ENCODE measurements at regions not wholly inside any gene's neighbourhood (a gene's known extent, or its start where the extent isn't known, plus 50 kb on each side); places are given as distances from the start of the nearest gene placed in this dataset.

DNA sequence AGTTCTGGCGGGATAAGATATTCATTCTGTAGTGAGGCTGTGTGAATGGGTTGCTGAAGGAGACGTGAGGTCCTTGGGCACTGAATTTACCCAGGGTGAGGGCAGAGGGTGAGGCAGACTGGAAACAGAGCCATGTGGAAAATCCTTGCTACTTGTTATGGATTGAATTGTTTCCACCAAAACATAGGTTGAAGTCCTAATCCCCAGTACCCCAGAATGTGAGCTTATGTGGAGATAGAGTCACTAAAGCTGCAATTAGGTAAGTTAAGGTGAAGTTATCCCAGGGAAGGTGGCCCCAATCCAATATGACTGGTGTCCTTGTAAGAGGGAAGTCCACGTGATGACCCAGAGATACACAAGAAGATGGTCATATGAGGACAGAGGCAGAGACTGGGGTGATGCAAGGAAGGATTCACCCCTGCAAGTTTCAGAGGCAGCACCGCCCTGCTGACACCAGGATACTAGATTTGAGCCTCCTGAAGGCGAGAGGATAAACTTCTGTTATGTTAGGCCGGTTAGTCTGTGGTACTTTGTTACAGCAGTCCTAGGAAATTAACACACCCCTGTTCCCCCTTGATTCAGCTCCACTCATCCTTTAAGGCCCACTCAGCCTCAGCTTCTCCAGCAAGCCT, 289.4 kb upstream of the MEX3C start:
- DNase-seq (ENCODE audit: low spot score), result no peak
- CTCF ChIA-PET (ENCODE audit: low intra/inter-chr PET ratio, low total read pairs), result no interaction called here
- in situ Hi-C loops (cut with HindIII; ENCODE audit: extremely low pct_ligation_motif_present, low pct_unique_long_range_greater_than_20kb) (no loop called here), intact Hi-C loops (cut with micrococcal nuclease; ENCODE audit: unreplicated experiment) (no loop called here)
- WGBS (ENCODE audit: low lambda C conversion rate), result 11% methylated on average over 4 of the region's 6 CpGs
- Histone ChIP-seq H4K20me1 (ENCODE audit: insufficient read depth, low read length) (no peaks in the 10 kb centered on the region), H3K27me3 (ENCODE audit: control insufficient read depth in 1 of 2, insufficient read depth in 2 of 2, low read length in 2 of 2) (no peaks in the 10 kb centered on the region; a peak in 1 of 5 replicates), H3K79me2 (ENCODE audit: insufficient read depth, low read length) (no peaks in the 10 kb centered on the region), H3K4me3 (replicated peaks in 1 of 3; ENCODE audit: insufficient read depth in 1 of 3, low read depth in 2 of 3, low read length in 3 of 3) (no peak overlapping the region), H3K9me3 (ENCODE audit: low read length) (no peaks in the 10 kb centered on the region), H3K4me1 (ENCODE audit: insufficient read depth, low read length) (no peaks in the 10 kb centered on the region), H2AFZ (ENCODE audit: low read length) (no peak overlapping the region), H3K9ac (ENCODE audit: insufficient read depth, low read depth, low read length) (no peak overlapping the region), H3K36me3 (replicated peaks in 1 of 2; ENCODE audit: control insufficient read depth in 1 of 2, insufficient read depth in 2 of 2, low read length in 2 of 2) (no peaks in the 10 kb centered on the region), H3K4me2 (ENCODE audit: low read depth, low read length) (no peak overlapping the region), H3K27ac (ENCODE audit: extremely low read length, insufficient read depth, low read length) (no peak overlapping the region)
- POLR2A ChIA-PET, result no interaction called here
- BruUV-seq (replicated peaks), result no TSS peak
- no peak for ATAC-seq
- no peak for TF ChIP-seq CHCHD3 (CRISPR knock-in tag; IDR thresholded peaks at IDR 0.05)
- no peak for TF ChIP-seq MEIS2 (CRISPR knock-in tag; IDR thresholded peaks at IDR 0.05)
- TF ChIP-seq, protein P1, sequence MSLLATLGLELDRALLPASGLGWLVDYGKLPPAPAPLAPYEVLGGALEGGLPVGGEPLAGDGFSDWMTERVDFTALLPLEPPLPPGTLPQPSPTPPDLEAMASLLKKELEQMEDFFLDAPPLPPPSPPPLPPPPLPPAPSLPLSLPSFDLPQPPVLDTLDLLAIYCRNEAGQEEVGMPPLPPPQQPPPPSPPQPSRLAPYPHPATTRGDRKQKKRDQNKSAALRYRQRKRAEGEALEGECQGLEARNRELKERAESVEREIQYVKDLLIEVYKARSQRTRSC (CRISPR knock-in tag; IDR thresholded peaks at IDR 0.05; ENCODE audit: low read depth), result no peak
- no peak for TF ChIP-seq JUN (CRISPR knock-in tag; IDR thresholded peaks at IDR 0.05)
- TF ChIP-seq ZNF33B (CRISPR knock-in tag; IDR thresholded peaks at IDR 0.05), result no peak
- TF ChIP-seq MYNN (CRISPR knock-in tag; IDR thresholded peaks at IDR 0.05; ENCODE audit: low read depth), result no peak
- TF ChIP-seq ETV6 (CRISPR knock-in tag; conservative IDR thresholded peaks at IDR 0.05), result no peak
- TF ChIP-seq TMF1 (CRISPR knock-in tag; IDR thresholded peaks at IDR 0.05; ENCODE audit: low read depth), result no peak
- FAIRE-seq, result no peak

DNA sequence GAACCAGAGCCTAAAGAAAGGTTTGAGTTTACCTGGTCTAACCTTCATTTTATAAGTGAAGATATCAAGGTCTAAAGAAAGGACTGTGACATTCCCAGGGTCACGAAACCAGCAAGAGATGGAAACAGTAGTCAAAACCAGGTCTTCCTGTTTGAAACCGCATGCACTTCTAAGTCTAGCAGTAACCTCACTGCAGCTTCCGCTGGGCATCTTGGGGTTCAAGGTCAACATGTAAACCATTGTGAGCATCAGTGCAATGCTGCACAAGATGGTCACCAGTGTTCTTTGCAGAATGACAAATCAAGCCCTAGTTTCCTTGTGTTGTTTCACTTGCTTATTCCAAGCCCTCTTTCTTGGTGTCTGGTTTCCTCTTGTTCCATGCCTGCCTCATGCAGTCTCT, 292.9 kb upstream of the MEX3C start:
- BruUV-seq (replicated peaks), result no TSS peak
- no peak for DNase-seq (ENCODE audit: low spot score)
- Histone ChIP-seq H3K27me3 (ENCODE audit: control insufficient read depth in 1 of 2, insufficient read depth in 2 of 2, low read length in 2 of 2) (no peaks in the 10 kb centered on the region; a peak in 1 of 5 replicates), H3K9ac (ENCODE audit: insufficient read depth, low read depth, low read length) (no peak overlapping the region), H3K27ac (ENCODE audit: extremely low read length, insufficient read depth, low read length) (no peak overlapping the region), H3K4me3 (replicated peaks in 1 of 3; ENCODE audit: insufficient read depth in 1 of 3, low read depth in 2 of 3, low read length in 3 of 3) (no peak overlapping the region), H3K9me3 (ENCODE audit: low read length) (no peaks in the 10 kb centered on the region), H3K36me3 (replicated peaks in 1 of 2; ENCODE audit: control insufficient read depth in 1 of 2, insufficient read depth in 2 of 2, low read length in 2 of 2) (no peaks in the 10 kb centered on the region), H3K79me2 (ENCODE audit: insufficient read depth, low read length) (no peaks in the 10 kb centered on the region), H2AFZ (ENCODE audit: low read length) (no peak overlapping the region), H4K20me1 (ENCODE audit: insufficient read depth, low read length) (no peaks in the 10 kb centered on the region), H3K4me1 (ENCODE audit: insufficient read depth, low read length) (no peaks in the 10 kb centered on the region), H3K4me2 (ENCODE audit: low read depth, low read length) (no peak overlapping the region)
- in situ Hi-C loops (cut with HindIII; ENCODE audit: extremely low pct_ligation_motif_present, low pct_unique_long_range_greater_than_20kb), result no loop called here
- 42% methylated on average over 3 of the region's 3 CpGs for WGBS (ENCODE audit: low lambda C conversion rate)
- intact Hi-C loops (cut with micrococcal nuclease; ENCODE audit: unreplicated experiment), result no loop called here
- ATAC-seq, result no peak
- POLR2A ChIA-PET, result no interaction called here
- CTCF ChIA-PET (ENCODE audit: low intra/inter-chr PET ratio, low total read pairs), result no interaction called here
- no peak for FAIRE-seq
- TF ChIP-seq GZF1 (CRISPR knock-in tag; IDR thresholded peaks at IDR 0.05) (no peak), BRD4 (CRISPR knock-in tag; IDR thresholded peaks at IDR 0.05) (no peak), NFYB (CRISPR knock-in tag; IDR thresholded peaks at IDR 0.05) (no peak), RBM39 (IDR thresholded peaks at IDR 0.05; ENCODE audit: low read depth, low read length, poor library complexity, severe bottlenecking) (no peak), NAIF1 (CRISPR knock-in tag; IDR thresholded peaks at IDR 0.05; ENCODE audit: borderline replicate concordance) (no peak), ZNF230 (CRISPR knock-in tag; IDR thresholded peaks at IDR 0.05) (no peak)
- TF ChIP-seq, protein P2, sequence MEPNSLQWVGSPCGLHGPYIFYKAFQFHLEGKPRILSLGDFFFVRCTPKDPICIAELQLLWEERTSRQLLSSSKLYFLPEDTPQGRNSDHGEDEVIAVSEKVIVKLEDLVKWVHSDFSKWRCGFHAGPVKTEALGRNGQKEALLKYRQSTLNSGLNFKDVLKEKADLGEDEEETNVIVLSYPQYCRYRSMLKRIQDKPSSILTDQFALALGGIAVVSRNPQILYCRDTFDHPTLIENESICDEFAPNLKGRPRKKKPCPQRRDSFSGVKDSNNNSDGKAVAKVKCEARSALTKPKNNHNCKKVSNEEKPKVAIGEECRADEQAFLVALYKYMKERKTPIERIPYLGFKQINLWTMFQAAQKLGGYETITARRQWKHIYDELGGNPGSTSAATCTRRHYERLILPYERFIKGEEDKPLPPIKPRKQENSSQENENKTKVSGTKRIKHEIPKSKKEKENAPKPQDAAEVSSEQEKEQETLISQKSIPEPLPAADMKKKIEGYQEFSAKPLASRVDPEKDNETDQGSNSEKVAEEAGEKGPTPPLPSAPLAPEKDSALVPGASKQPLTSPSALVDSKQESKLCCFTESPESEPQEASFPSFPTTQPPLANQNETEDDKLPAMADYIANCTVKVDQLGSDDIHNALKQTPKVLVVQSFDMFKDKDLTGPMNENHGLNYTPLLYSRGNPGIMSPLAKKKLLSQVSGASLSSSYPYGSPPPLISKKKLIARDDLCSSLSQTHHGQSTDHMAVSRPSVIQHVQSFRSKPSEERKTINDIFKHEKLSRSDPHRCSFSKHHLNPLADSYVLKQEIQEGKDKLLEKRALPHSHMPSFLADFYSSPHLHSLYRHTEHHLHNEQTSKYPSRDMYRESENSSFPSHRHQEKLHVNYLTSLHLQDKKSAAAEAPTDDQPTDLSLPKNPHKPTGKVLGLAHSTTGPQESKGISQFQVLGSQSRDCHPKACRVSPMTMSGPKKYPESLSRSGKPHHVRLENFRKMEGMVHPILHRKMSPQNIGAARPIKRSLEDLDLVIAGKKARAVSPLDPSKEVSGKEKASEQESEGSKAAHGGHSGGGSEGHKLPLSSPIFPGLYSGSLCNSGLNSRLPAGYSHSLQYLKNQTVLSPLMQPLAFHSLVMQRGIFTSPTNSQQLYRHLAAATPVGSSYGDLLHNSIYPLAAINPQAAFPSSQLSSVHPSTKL (CRISPR knock-in tag; IDR thresholded peaks at IDR 0.05), result no peak

All from HepG2 (cell line).